Gastroesophageal sphincter (tissue), 3 donors: ENCODE measurements at regions not wholly inside any gene's neighbourhood (a gene's known extent, or its start where the extent isn't known, plus 50 kb on each side); places are given as distances from the start of the nearest gene placed in this dataset.

Experiments used
- CTCF ChIP-seq, 4 experiments: fragments of 200-600 bp in 2 of 4; fragments of 450-650 bp in 2 of 4; sonication (generic) in 1 of 4; IDR thresholded peaks; one replicate each; pipeline ENCODE4 v1.5.1; 2017 to 2019; ENCODE audit warnings: antibody characterized with exemption in 4 of 4, mild to moderate bottlenecking in 2 of 4, moderate library complexity in 2 of 4
- EP300 ChIP-seq: sonication (generic); formaldehyde crosslinking; IDR thresholded peaks from one replicate; pipeline ENCODE4 v1.6.1; 2017; ENCODE audit warnings: antibody characterized with exemption, mild to moderate bottlenecking
- POLR2AphosphoS5 ChIP-seq: sonication (generic); formaldehyde crosslinking; IDR thresholded peaks from one replicate; pipeline ENCODE4 v1.6.1; 2017; ENCODE audit warnings: antibody characterized with exemption

GRCh38 chr2:20519309-20519708 lies 72.4 kb downstream of the RHOB start:
- TF ChIP-seq CTCF (IDR thresholded peaks at IDR 0.05) (no peak), EP300 (no peak), POLR2AphosphoS5 (no peak)
